Activated T-helper 2 cell treated with anti-CD3 and anti-CD28 coated beads, Interferon-gamma antibody, Interleukin-2, Interleukin-4, amounts not matched to agents 10 μg/mL and 5 μg/mL and 100 μg/mL, durations not matched to agents 14 hours and 24 hours and 36 hours (primary cell): ENCODE measurements at regions not wholly inside any gene's neighbourhood (a gene's known extent, or its start where the extent isn't known, plus 50 kb on each side); places are given as distances from the start of the nearest gene placed in this dataset.

Experiments
- DNase-seq: peaks from one replicate; pipeline ENCODE4 v3.0.0; 2021; ENCODE audit warnings: low spot score
- H3K27ac Mint-ChIP-seq: one replicate; pipeline ENCODE4 v1.8.0; 2021; ENCODE audit warnings: mixed read lengths
- H3K27me3 Mint-ChIP-seq: one replicate; pipeline ENCODE4 v1.8.0; 2021; ENCODE audit warnings: low read depth, mixed read lengths
- H3K36me3 Mint-ChIP-seq: one replicate; pipeline ENCODE4 v1.8.0; 2021; ENCODE audit warnings: low read depth, mixed read lengths
- H3K4me1 Mint-ChIP-seq: one replicate; pipeline ENCODE4 v1.8.0; 2021; ENCODE audit warnings: low read depth, mixed read lengths
- H3K4me3 Mint-ChIP-seq: one replicate; pipeline ENCODE4 v1.8.0; 2021; ENCODE audit warnings: low read depth, mild to moderate bottlenecking, moderate library complexity, mixed read lengths
- H3K9me3 Mint-ChIP-seq: one replicate; pipeline ENCODE4 v1.8.0; 2021; ENCODE audit warnings: mixed read lengths
- intact Hi-C: fragments of 100-400 bp; cut with micrococcal nuclease; formaldehyde crosslinking; loops from one replicate; pipeline ENCODE4 v1.15.1; 2023

DNA sequence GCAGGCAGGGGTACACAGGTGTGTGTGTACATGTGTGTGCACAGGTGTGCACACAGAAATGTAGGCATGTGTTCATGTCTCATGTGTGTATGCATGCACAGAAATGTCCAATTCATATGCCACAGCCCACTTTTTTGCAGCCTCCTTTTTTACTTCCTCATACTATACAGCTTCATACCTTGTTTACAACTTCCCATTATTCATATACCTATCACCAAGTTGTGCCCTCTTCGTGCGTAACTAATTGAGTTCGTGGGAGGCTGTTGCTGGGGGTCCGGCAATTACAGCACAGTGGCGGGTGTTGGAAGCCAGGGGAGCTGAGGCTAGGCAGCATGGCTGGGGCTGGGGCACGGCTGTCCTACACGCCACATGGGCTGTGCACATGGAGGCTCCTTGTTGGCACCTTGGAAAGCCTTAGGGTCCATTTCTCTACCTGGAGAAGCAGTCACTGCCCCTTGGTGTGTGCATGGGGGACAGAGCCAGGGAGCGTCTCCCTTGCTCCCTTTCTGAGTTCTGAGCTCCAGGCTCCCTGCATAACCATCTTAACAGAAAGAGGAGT is 266.7 kb downstream of the ENGASE start:
- H3K9me3 Mint-ChIP-seq, result no peaks in the 10 kb centered on the region
- no peak overlapping the region for H3K4me3 Mint-ChIP-seq
- no peak overlapping the region for H3K27ac Mint-ChIP-seq
- DNase-seq, result no peak
- intact Hi-C loops, result no loop called here
- no peaks in the 10 kb centered on the region for H3K4me1 Mint-ChIP-seq
- H3K36me3 Mint-ChIP-seq, result no peaks in the 10 kb centered on the region
- peaks cover 8% of the 10 kb centered on the region for H3K27me3 Mint-ChIP-seq

DNA sequence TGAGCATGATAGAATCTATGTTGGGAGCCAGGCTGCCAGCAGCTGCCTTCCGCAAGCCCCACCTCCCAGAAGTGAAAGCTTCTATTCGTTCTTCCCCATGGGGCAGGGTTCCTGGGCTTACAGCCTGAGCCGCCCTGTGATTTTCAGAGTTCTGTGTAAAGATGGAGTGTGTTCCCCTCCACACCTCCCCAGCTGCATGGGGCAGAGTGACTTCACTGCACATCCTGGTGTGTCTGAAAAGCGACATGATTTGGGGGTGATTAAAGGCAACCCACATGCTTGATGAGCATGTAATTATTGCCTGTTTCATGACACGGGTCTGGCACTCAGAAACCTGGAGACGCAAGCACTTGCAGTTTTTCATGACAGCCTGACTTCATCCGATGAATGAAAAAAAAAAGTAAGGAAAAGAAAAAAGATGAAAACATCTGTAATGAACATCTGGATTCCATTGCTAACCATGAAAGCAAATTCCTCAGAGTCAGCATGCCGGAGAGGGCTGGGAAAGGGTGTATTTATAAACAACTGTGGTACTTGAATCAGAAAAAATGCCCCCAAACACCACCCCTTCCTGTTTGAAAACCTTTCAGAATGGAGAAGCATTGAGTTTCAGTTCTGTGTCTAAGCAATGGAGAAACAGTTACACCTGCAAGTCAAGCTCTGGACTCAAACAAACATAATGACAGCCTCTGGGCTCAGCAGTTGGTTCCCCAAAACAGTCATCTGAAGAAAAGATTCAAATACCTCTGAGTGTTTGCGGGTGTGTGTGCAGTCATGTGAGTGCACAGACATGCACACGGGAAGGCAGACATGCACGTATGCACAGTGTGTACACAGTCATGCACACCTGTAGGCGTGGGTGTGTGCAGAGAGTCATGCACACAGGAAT is 266.0 kb downstream of the ENGASE start:
- no peak overlapping the region for H3K27ac Mint-ChIP-seq
- no peaks in the 10 kb centered on the region for H3K36me3 Mint-ChIP-seq
- no peaks in the 10 kb centered on the region for H3K4me1 Mint-ChIP-seq
- intact Hi-C loops, result no loop called here
- H3K9me3 Mint-ChIP-seq, result no peaks in the 10 kb centered on the region
- DNase-seq, result no peak
- H3K4me3 Mint-ChIP-seq, result no peak overlapping the region
- H3K27me3 Mint-ChIP-seq, result peaks cover 7% of the 10 kb centered on the region

DNA sequence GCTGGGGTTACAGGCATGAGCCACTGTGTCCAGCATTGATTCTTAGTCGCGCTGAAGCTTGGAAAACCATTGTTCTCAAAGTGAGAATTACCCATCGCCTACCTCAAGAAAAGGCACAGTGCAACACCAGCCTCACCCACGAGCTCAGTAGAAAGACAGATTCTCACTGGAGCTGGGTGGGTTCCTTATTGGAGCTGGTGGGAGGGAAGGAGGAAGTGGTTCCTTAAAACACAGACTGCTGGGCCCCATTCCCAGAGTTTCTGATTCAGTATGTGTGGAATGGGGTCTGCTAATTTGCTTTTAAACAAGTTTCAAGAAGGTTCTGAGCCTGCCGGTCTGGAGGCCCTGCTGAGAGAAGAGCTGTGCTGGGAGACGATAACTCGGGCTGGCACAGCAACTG is 264.7 kb downstream of the ENGASE start:
- Mint-ChIP-seq H3K9me3 (no peaks in the 10 kb centered on the region), H3K27ac (no peak overlapping the region), H3K4me1 (no peaks in the 10 kb centered on the region), H3K36me3 (no peaks in the 10 kb centered on the region), H3K4me3 (no peak overlapping the region), H3K27me3 (peaks cover 1% of the 10 kb centered on the region)
- no peak for DNase-seq
- intact Hi-C loops, result no loop called here

DNA sequence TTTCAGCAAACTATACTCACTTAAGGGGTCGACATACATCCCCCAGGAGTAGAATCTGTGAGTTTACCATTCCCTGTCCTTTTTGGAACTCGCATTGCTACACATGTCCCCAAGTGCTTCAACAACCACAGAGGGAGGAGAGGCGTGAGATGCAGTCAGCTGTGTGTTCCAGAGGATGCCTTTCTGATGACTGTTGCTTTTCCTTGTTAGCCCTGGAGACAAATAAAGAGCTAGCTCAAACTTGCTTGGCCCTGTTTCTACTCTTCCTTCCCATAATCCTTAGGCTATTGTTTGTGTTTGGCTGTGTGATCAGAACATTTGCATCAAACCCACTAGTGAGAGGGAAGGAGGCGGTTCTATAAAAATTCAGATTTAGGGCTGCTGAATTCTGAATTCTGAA is 264.0 kb downstream of the ENGASE start:
- peaks cover 1% of the 10 kb centered on the region for H3K27me3 Mint-ChIP-seq
- no peak overlapping the region for H3K4me3 Mint-ChIP-seq
- no peak for DNase-seq
- intact Hi-C loops, result no loop called here
- H3K27ac Mint-ChIP-seq, result no peak overlapping the region
- H3K4me1 Mint-ChIP-seq, result no peaks in the 10 kb centered on the region
- no peaks in the 10 kb centered on the region for H3K9me3 Mint-ChIP-seq
- H3K36me3 Mint-ChIP-seq, result no peaks in the 10 kb centered on the region

DNA sequence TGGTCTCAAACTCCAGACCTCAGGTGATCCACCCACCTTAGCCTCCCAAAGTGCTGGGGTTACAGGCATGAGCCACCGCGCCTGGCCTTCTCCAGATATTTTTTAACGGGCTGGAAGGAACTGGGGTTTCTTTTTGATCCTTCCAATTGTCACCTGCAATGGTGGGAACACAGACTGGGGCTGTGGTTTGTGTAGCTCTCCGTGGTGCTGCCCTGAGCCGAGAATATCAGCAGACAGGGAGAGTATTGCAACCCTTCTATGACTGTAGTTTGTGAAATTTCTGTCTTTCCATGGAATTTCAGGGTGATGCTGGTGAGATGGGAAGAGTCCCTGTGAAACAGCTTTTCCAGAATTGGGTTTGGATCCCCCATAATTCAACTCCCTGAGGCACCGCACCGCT is 263.5 kb downstream of the ENGASE start:
- H3K9me3 Mint-ChIP-seq, result no peaks in the 10 kb centered on the region
- no peak overlapping the region for H3K27ac Mint-ChIP-seq
- H3K4me1 Mint-ChIP-seq, result no peaks in the 10 kb centered on the region
- intact Hi-C loops, result no loop called here
- H3K27me3 Mint-ChIP-seq, result peaks cover 1% of the 10 kb centered on the region
- DNase-seq, result no peak
- H3K36me3 Mint-ChIP-seq, result no peaks in the 10 kb centered on the region
- no peak overlapping the region for H3K4me3 Mint-ChIP-seq

DNA sequence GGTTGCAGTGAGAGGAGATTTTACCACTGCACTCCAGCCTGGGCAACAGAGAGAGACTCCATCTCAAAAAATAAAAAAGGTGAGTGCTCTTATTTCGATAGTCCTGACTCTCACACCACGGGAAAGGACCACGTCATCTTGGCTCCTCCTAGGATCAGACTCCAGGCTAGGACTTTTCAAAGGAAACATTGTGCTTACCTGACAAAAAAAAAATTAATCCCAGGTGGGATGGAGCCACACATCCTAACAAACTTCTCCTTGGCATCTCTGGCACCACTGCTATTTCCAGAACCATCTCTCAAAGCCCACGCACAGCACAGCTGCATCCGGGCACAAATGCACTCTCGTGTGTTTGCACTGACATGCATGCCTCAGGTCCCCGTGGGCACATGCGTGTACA is 262.4 kb downstream of the ENGASE start:
- no peak overlapping the region for H3K27ac Mint-ChIP-seq
- H3K36me3 Mint-ChIP-seq, result no peaks in the 10 kb centered on the region
- no peaks in the 10 kb centered on the region for H3K4me1 Mint-ChIP-seq
- H3K9me3 Mint-ChIP-seq, result no peaks in the 10 kb centered on the region
- intact Hi-C loops, result no loop called here
- no peak for DNase-seq
- no peak overlapping the region for H3K4me3 Mint-ChIP-seq
- no peaks in the 10 kb centered on the region for H3K27me3 Mint-ChIP-seq

DNA sequence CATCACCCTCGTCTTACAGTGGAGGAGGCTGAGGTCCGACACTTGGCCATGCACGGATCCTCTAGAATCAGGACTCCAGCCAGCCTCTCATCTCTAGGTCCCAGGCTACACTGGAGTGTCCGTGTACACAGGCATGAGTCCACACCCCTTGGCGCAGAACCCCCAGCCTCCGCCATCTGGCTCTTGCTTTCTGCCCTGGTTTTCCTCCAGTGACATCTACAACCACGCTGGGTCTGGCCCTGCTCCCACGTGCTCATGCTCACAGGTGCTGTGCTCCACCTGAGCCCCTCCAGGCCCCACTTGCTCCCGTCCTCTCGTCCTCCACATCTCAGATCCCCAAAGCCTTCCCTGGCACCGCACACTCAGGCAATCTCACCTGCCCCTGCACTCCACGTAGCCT is 260.8 kb downstream of the ENGASE start:
- no peak for DNase-seq
- H3K9me3 Mint-ChIP-seq, result no peaks in the 10 kb centered on the region
- intact Hi-C loops, result no loop called here
- no peaks in the 10 kb centered on the region for H3K36me3 Mint-ChIP-seq
- H3K27me3 Mint-ChIP-seq, result no peaks in the 10 kb centered on the region
- H3K27ac Mint-ChIP-seq, result no peak overlapping the region
- H3K4me1 Mint-ChIP-seq, result no peaks in the 10 kb centered on the region
- H3K4me3 Mint-ChIP-seq, result no peak overlapping the region

DNA sequence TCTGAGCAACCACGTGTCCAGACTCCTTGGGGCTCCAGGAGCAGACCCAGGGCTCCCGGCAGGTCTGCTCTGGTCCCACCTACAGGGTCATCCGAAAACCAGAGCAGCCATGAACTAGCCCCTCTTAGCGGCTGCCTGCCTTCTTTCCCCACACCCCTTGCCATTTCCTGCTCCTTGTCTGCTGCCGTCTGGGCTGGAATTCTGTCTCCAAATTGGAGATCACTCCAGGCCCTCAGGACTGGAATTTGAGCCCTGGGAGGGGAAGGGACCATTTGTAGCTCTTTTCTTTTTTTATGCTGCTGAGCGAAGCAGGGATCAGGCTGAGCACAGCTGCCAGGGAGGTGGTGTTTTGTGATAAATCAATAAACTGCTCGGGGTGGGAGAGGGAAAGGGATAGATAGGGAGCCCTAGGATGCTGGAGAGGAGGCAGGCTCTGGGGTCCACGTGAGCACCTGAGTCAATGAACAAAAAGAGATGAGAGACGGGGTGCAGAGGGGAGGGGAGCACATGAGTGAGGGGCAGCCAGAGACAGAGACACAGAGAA is 257.5 kb downstream of the ENGASE start:
- H3K27ac Mint-ChIP-seq, result no peak overlapping the region
- no peak overlapping the region for H3K4me3 Mint-ChIP-seq
- intact Hi-C loops, result no loop called here
- no peak for DNase-seq
- no peaks in the 10 kb centered on the region for H3K27me3 Mint-ChIP-seq
- H3K4me1 Mint-ChIP-seq, result no peaks in the 10 kb centered on the region
- no peaks in the 10 kb centered on the region for H3K9me3 Mint-ChIP-seq
- no peaks in the 10 kb centered on the region for H3K36me3 Mint-ChIP-seq

DNA sequence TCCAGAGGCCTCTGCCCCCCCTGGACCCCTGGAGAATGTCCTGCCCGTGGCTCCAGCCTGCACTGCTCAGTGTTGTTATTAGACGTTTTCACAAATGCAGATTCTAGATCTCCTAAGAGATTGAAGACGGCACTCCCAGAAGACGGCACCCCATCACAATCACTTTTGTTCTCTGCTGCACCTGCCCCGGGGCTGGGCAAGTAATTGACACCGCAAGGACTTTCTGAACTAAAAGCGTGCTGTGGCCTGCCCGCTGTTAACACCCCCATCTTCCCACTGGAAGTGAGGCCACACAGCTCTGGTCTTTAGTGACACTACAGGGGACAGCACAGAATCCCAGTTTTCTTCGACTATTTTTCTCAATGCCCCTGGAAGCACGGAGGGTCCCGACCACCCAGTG is 256.9 kb downstream of the ENGASE start:
- Mint-ChIP-seq H3K4me3 (no peak overlapping the region), H3K4me1 (no peaks in the 10 kb centered on the region), H3K27ac (no peak overlapping the region), H3K9me3 (no peaks in the 10 kb centered on the region), H3K36me3 (no peaks in the 10 kb centered on the region), H3K27me3 (no peaks in the 10 kb centered on the region)
- DNase-seq, result no peak
- intact Hi-C loops, result no loop called here

DNA sequence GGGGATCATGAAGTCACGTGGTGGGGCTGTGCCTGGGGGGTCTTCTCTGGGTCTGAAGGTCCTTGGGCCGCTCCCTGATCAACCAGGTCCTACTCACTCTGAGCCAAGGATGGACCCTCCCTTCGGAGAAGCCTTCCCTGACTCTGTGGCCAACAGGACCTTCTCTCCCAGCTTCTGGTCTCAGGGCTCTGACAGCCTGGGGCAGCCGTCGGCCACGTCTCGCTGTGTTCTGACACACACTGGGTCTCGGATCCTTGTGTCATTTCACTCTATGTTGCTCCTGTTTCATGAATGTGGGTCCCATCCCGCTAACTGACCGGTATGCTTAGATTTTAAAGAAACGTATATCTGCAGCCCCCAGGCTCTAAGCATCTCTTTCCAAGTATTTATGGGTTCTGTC is 256.1 kb downstream of the ENGASE start:
- no peak overlapping the region for H3K27ac Mint-ChIP-seq
- DNase-seq, result no peak
- H3K9me3 Mint-ChIP-seq, result no peaks in the 10 kb centered on the region
- intact Hi-C loops, result no loop called here
- H3K4me1 Mint-ChIP-seq, result no peaks in the 10 kb centered on the region
- no peaks in the 10 kb centered on the region for H3K36me3 Mint-ChIP-seq
- no peak overlapping the region for H3K4me3 Mint-ChIP-seq
- no peaks in the 10 kb centered on the region for H3K27me3 Mint-ChIP-seq

DNA sequence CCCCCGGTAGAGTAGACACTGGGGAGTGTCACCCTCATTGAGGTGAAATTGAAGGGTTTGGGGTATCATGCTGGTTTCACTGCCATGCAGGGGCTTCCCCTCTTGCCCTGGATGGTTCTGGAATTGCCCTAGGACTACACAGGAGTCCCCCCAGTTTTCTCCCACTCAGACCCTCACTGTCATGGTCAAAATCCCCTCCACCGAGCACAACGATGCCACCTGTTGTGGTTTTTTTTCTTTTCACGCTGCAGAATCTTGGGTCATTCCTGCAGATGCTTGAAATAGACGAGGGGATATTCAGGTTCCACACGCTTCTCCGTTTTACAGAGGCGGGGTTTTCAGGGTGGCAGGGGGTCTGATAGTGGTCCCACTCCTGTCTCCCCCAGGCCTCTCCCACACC is 255.6 kb downstream of the ENGASE start:
- Mint-ChIP-seq H3K4me1 (no peaks in the 10 kb centered on the region), H3K27me3 (no peaks in the 10 kb centered on the region), H3K9me3 (no peaks in the 10 kb centered on the region), H3K27ac (no peak overlapping the region), H3K4me3 (no peak overlapping the region), H3K36me3 (no peaks in the 10 kb centered on the region)
- intact Hi-C loops, result no loop called here
- no peak for DNase-seq

DNA sequence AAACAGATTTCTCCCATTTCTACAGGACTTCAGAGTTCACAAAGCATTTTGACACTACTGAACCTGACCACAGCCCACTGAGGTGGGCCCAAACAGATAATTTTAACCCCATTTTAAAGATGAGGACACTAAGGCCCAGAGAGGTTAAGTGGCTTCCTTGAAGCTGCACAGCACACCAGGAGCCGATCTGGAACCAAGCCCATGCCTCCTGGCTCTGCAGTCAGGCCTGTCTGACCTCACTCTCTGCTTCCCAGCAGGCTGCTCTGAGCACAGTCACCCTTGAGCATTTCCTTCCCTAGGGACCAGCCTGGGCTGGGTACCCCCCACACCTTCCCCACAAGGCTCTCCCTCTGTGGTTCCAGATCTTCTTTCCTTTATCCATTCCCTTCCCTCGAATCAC is 252.2 kb downstream of the ENGASE start:
- H3K4me1 Mint-ChIP-seq, result no peaks in the 10 kb centered on the region
- H3K36me3 Mint-ChIP-seq, result no peaks in the 10 kb centered on the region
- intact Hi-C loops, result no loop called here
- H3K9me3 Mint-ChIP-seq, result no peaks in the 10 kb centered on the region
- no peak overlapping the region for H3K4me3 Mint-ChIP-seq
- H3K27me3 Mint-ChIP-seq, result no peaks in the 10 kb centered on the region
- no peak overlapping the region for H3K27ac Mint-ChIP-seq
- DNase-seq, result no peak

DNA sequence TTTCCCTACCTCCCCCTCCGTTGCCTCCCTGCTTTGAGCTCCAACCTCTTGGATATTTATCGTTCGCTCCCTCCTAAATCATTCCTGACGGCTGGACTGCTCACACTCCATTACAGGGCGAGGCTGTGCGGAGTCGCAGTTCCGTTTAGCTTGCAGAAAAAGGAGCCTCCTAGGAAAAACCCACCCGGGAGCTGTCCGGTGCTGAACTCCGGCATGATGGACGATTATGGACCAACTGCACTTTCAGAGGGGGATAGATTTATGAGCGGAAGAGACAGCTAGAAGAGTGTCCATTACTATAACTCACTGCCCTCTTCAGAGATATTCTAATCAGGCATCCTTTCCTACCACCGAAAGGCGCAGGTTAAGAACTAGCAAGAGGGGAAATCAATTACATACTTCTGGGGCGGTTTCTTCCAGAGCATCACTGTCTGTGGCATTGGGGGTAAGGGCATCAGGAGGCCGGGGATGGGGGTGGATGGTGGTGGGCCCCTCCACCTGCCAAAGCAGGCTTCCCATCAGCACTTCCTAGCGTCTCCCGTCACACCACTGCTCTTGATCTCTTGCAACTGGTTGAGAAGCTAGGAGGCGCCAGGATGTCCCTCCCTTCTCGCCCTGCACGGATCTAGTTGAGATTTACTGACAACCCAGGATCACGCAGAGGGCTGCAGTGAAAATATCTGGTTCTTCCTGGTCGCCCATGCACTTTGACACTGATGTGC is 251.2 kb downstream of the ENGASE start:
- Mint-ChIP-seq H3K4me3 (no peak overlapping the region), H3K27me3 (no peaks in the 10 kb centered on the region), H3K4me1 (no peaks in the 10 kb centered on the region), H3K9me3 (no peaks in the 10 kb centered on the region), H3K36me3 (no peaks in the 10 kb centered on the region), H3K27ac (no peak overlapping the region)
- no peak for DNase-seq
- intact Hi-C loops, result no loop called here
